ENCODE measurements at regions not wholly inside any gene's neighbourhood (a gene's known extent, or its start where the extent isn't known, plus 50 kb on each side); places are given as distances from the start of the nearest gene placed in this dataset.

DNA sequence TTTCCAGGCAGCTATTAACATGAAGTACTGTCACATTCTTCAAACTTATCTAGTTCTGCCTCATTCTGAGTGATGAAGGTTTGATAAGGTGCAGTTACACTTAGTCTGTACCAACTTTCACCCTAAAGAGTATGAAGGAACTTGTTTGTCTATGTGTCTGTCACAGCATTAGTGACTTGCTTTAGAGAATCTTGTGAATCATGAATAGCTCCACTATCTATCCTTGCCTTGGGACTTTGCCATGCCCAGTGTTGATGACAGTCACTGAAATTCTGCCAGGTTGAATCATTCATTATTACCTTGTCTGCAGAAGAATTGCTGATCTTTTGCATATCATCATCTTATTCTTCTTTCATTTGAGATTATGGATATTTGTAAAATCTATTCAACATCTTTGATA lies 50.9 kb upstream of the A1CF start:
- intact Hi-C loops (cut with DNase I), result no loop called here
- no peak for DNase-seq

DNA sequence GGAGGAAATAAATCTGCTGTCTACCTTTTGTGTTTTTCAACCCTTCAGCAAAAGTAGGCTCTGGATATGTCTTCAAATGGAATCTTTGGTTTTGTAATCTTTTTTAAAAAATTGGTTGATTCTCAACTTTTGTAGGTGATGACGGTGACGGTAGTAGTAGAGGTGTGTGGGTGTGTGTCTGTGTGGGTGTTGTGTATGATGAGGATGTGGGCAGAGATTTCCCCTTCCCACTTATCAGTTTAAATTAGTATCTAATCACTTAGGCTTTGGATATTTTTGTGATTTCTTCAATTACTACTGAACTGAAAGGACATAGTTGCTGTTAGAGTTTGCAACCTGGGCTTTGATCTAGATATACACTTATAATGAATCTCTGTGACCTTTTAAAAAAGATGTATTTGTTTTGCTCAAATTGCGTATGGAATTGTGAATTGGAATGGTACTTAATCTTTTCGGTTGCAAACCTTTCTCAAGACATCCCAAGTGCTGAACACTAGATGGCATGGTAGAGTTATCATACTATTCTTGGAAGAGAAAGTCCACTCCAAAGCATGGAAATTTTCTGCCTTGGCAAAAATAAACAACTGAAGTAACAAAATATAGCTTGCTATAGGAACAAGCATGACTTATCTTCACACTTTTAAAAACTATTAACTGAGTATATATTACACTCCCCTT lies 51.9 kb upstream of the A1CF start:
- DNase-seq, result no peak
- intact Hi-C loops (cut with DNase I), result no loop called here

DNA sequence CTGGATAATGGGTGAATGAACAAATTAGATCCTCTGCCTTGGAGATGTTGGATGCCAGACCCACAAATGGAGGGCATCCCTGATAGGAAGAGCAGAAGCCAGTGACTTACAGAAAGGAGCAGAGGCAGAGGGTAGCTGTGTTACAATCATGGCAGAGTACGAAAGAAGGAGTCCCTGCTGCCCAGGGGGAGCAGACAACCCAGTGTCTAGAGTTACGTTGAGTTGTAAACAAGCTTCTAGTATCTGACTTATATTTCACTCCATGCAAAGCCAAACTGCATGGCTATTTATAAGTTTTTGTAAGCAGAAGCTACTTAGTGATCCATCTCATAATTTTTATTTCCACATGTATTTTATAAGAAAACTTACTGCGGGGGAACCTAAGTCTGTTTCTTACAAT lies 56.2 kb upstream of the A1CF start:
- no peak for DNase-seq
- intact Hi-C loops (cut with DNase I), result no loop called here

DNA sequence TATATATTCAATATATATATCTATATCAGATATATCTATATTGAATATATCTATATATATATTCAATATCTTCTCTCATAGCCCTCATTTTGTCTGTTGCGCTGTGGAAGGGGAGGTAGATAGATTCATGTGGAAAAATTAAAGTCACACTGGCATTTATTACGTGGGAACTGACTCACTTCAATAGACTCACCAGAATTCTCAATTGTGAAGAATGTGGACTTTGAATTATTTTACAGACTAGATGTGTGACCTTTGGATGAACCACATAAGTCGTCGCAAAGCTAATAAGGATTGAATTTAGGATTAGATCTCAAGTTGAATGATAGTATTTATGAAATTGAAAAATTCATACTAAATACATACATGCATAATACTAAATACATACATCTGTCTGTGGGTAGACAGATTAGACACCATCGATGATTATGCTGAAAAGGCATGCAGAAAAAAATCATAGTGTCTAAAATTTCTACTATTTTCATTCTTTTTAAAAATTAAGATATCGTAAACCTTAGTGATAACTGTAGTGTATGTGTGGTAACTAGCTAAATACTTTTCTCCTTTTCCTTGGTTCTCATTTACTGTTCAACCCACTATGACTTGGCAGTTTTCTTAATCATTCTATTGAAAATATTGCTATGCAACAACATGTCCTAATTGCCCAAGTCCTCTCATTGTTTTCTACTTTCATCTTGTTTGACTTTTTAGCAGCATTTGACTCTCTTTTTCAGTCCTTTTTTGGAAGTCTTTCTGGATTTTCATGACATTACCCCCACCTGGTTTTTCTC lies 61.8 kb upstream of the A1CF start:
- intact Hi-C loops (cut with DNase I), result no loop called here
- no peak for DNase-seq

DNA sequence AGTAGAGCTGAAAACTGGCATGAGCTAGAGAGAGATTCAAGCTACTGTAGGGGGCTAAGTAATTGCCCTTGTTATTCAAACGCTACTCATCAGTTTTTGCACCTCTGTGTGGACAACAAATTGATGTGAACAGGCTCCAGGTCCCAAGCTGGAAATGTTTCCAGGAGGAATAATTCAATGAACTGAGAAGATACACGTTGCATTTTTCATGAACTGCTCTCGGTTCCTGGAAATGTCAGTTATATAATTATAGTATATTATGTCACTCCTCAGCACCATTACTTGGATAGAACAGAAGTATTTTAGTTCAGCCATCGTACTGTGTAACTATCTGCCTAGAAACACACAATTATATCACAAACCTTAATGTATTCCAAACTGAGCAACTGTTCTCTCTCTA lies 65.9 kb upstream of the A1CF start:
- no peak for DNase-seq
- intact Hi-C loops (cut with DNase I), result no loop called here

DNA sequence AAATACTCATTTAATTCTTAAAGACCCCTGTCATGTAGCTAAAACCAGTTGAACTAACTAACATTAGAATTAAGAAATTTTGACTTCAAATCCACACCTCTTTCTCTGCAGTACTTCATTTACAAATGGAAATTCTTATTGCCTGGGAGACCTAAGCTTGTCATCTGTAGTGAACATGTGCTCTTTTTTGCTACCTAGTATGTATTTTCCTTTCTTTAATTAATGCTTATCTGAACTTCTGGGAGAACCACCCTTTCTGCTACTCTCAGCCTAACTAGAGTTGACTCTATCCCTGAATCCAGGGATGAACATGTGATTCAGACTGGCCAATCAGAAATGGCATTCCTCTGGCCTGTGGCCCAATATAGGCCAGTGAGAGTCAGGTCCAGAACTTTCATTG lies 75.9 kb upstream of the A1CF start:
- no peak for DNase-seq
- intact Hi-C loops (cut with DNase I), result no loop called here

DNA sequence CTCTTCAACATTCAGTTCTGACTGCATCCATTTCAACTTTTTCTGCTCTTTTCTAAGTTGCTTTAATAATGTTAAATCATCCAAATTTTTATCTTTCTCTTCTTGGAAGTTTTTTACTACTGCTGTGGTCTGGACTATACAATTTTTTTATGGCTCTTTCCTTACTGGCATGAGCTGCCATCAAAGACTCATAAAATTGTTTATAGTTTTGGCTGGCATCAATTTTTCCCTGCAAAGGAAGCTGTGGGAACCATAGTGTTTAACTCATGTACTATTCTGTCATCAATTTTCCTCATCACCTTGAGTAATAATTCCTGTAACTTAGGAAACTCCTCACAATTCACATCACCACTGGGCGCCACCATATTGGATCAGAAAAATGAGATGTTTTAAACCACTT lies 77.6 kb upstream of the A1CF start:
- no peak for DNase-seq
- intact Hi-C loops (cut with DNase I), result no loop called here

DNA sequence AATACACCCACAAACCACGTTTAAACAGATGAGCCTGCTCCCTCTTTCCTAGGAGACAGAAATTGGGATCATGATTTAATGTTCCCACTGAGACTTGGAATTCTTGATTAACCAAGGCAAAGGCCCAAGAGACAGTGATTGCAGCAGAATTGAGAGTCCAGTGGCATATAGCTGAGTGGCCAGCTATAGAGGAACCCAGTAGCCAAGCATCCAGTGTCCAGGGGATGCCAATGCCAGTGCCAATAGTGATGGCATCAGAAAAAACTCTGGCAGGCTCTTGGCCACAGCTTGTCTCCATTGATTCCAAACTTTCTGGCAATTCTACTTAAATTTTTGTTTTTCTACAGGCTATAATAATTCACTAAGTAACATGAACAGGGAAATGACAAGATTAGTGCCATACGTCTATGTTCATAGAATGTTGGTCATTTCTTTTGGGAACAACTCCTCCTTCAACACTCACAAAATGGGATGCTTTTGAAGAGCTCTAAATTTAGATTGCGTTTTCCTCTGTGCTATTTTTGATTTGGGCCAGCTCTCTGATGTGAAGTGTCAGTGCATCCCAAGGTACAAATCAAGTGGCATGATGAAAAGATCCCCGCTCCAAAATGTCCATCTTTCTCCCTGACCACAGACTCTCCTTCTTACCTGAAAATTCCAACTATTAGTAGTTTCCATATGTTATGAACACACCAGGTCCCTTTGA lies 83.1 kb upstream of the A1CF start:
- DNase-seq, result no peak
- intact Hi-C loops (cut with DNase I), result no loop called here

DNA sequence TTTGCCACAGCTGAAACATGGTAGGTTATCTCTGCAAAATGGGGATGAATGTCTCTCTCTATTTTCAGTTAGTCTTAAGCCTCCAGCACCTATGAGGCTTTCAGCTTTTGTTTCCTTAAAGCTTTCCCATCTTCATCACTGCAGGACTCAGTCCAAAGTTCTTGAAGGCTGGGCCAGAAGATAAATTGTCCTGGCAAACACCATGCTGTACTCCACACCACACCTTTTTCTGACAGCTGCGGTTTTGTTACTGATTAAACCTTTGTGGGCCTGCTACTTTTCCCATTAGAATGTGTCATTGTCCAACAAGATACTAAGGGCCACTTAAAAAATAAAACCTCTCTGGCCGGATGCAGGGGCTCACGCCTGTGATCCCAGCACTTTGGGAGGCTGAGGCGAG lies 87.2 kb upstream of the A1CF start:
- intact Hi-C loops (cut with DNase I), result no loop called here
- no peak for DNase-seq

DNA sequence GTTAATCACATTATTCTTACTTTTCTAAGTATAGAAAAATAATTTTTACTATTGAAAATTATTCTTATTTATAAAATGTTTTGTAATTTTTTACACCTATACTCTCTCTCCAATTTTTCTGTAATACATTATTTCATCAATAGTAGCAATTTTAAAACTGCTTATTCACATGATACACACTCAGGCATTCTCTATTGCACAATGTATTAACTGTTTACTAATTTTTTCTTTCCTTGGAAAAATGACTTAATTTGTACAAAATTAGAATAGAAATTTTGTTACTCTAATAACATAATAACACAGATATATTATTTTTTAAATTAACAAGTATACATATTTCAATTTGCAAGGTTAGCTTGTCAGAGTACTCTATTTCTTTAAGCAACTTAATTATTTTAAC lies 92.9 kb upstream of the PRKG1 start:
- intact Hi-C loops (cut with DNase I), result no loop called here
- no peak for DNase-seq

DNA sequence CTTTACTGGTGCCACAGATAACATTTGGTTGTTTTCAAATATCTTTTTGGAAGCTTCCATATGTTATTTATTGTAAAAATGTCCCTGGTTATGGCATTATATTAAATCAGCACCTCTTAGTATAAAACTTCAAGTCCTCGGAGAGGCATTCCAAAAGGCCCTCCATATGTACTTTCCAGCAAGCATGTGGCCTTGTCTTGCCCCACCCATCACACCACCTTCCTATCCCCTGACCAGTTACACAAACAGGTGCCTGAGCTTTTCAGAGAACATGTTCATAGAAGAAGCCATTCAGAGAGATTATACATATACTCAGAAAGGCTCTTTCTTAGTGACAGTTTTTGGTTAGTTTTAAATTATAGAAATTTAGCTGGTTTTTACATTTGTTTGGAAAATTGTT lies 92.4 kb upstream of the PRKG1 start:
- DNase-seq, result no peak
- intact Hi-C loops (cut with DNase I), result no loop called here

DNA sequence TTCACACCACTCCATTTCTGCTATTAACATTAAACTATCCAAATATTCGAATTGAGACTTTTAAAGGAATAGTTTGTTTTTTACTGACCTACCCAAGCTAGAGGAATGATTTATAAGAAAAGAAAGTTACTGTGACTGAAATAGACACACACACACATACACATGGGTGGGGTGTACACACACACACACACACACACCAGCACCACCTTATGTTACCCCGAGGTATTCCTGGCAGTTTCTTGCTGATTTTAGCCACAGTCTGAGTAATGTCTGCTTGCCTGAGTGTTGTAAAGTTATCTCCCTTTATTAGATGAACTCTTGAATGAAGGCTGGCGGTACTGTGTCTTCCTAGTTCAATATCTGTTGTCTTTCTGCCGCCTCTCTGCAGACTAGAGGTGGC lies 91.3 kb upstream of the PRKG1 start:
- DNase-seq, result no peak
- intact Hi-C loops (cut with DNase I), result no loop called here

DNA sequence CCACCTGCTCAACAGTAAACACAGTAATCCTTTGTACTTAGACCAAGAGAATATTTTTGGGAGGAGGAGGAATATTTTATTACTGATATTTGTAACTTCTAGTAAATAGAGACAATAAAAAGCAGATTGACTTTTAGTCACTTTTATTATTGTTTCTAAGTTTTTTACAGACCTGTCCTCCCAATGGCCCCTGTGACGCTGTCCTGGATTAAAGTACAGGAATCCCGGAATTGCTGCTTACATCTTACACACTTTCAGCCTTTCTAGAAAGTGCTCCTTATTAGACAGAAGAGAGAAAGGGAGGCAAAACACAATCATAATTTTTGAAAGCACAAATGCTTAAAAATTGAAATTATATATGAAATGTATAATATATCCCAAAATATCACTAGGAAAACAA lies 86.4 kb upstream of the PRKG1 start:
- intact Hi-C loops (cut with DNase I), result no loop called here
- DNase-seq, result no peak

DNA sequence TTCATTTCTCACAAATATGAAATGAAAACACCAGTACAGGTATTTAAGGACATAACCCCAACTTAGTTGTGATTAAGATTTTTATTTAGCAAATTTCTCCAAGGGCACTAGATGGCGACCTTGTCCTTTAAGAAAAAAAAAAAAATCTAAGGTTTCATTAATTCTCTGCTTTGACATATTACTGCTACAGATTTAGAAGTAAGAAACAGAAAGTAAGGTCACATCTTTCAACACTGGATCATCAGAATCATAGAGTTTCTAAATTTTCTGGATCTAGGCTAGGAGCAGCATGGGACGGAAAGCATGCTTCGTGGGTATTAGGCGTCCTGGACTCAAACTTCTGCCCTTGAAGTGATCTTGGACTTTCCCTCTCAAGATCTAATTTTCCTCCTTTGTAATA lies 85.5 kb upstream of the PRKG1 start:
- no peak for DNase-seq
- intact Hi-C loops (cut with DNase I), result no loop called here

DNA sequence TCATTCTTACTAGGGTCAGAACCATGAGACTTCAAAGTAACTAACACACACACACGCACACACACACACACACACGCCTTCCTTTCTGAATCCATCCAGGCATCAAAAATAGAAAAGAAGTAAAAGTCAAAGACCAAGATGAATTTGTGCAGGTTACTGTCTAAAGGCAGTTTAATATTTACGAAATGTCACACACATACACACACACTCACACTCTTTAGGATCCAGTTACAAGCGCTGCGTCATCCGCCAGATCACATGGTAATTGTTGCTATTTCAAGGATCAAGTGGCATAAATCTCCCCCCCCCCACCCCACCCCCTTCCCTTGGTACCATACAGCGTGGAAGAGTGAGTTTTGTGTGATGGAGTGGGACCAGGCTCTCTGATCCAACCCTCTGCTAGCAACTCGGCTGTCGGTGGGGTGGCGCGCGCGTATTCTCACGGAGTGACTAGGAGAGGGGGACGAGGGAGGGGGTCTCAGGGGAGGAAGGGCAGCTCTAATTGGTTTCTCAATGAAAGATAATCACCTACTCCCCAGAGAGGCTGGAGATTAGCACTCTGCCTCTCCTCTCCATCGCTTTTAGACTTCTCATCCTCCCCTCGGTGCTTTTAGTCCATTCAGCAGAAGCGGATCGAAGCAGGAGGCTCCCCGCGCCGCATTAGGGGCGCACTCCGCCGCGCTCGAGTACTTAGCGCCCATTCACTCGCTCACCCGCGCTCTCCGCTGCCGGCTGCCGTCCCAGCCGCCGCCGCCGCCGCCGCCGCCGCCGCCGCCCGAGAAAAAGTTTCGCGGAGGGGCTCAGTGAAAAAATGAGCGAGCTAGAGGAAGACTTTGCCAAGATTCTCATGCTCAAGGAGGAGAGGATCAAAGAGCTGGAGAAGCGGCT lies 83.5 kb upstream of the PRKG1 start:
- DNase-seq, result peak in 3 of 10 donors; percentile 17 to 80 (median 68)
- intact Hi-C loops (cut with DNase I), result no loop called here

DNA sequence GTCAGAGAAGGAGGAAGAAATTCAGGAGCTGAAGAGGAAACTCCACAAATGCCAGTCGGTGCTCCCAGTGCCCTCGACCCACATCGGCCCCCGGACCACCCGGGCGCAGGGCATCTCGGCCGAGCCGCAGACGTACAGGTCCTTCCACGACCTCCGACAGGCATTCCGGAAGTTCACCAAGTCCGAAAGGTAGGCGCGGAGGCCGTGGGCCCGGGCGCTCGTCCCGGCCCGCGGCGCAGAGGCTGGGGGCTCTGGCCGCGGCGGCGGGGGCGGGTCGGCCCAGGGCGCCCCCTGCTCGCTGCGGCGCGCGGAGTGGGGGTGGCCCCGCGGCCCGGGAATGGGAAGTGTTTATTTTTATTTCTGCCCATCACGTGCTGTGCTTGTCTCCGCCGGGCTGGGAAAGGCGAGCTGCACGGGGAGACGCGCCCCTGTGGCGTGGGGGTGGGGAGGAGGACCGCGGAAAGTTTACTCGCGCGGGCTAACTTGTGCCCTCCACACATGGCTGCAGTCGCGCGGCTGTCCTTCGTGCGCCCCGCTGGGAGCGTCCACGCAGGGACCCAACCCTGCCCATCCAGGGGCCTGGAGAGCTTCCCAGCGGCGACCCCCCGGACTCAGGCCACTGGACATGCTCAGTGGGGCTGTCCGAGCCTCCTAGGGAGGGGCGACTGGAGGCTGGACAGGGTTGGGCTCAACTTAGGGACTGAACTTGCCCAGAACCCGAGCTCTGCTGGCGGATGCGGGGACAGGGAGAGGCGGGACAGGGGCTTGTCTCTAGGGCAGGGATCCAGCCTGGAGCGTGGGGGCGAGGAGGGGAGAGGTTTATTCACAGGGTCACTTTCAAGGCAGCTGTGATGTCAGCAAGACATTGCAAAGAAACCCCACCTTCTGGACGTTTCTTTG lies 82.6 kb upstream of the PRKG1 start:
- DNase-seq, result peak in 4 of 10 donors; percentile 17 to 80 (median 46)
- intact Hi-C loops (cut with DNase I), result no loop called here

DNA sequence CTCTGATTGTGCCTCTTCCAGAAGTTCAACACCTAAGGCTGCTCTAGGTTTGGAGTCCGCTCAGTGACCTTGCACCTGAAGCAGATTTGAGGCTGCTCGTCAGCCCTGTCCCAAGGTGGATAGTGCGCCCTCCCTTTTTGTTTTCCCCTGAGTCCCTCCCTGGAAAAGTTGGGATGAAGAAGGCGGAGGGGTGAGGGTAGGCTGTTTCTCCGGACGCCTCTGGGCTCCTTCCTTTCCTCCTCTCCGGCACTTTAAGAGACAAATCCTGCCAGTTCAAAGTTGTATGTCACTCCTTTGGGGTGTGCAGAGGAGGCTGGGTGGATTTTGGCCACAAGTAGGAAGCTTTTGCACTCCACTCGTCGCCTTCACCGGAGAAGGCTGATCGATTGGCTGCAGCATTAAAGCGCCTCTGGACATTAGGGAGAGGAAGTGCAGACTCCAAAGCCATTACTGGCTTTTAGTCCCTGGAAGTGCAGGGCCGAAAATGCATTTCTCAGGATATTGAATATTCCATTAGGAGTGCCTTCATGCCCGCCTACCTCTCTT lies 81.9 kb upstream of the PRKG1 start:
- no peak for DNase-seq

DNA sequence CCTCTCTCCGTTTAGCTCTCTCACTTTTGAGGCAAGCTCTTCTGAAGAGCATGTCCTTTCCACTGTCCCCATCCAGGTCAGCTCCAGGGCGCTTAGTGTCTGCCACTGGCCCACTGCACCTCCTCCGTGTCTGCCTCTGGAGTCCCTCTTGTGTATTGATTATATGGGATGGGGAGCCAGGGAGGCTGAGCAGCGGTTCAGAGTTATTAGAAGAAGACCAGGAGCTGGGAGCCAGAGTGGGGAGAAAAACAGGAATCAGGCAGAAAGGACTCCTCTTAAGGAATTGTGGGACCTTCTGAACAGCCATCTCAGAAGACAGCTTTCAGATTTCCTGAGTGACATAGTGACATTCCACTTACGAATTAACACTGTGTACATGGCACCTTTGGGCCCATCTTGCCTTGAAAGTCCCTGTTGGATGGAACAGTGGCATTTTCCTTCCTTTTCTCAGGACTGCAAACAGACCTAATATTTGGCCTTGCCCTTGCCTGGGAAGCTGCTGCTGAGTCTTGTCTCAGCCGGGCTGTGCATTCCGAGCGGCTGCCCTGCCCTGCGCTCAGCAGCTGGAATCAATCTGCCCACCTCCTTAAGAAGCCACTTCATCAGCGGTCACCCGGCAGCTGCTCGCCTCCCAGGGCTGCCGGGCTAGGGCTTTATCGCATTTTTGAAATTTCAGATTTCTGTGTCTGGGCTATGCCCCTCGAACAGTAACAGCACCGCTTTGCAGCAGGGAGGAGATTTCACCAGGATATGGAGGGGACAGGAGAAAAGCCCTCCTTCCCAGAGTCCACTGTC lies 81.1 kb upstream of the PRKG1 start:
- intact Hi-C loops (cut with DNase I), result no loop called here
- DNase-seq, result no peak

More for the DNA sequence above, 81.9 kb upstream of the PRKG1 start:
- intact Hi-C loops (cut with DNase I), result no loop called here

All from posterior cingulate gyrus (tissue), 11 donors.